Panc1 (cell line): ENCODE measurements at regions not wholly inside any gene's neighbourhood (a gene's known extent, or its start where the extent isn't known, plus 50 kb on each side); places are given as distances from the start of the nearest gene placed in this dataset.

Experiments used
- ATAC-seq: fragments of 200-7000 bp; cut with Tn5 transposase; 2 replicates; pipeline ENCODE4 v1.9.1; 2020; ENCODE audit warnings: mild to moderate bottlenecking, moderate library complexity
- BruUV-seq: library from RNA; stranded (reverse); fragments of 400-500 nt; replicated peaks from 2 replicates; lab custom pipeline; 2021; lab: Mats Ljungman, UMichigan
- CTCF ChIA-PET: fragments of 300-600 bp; sonication (Branson Sonifier 250); formaldehyde crosslinking; loops from one replicate; lab custom pipeline; 2022; ENCODE audit warnings: antibody characterized with exemption; lab: Charles Lee
- POLR2A ChIA-PET: fragments of 300-600 bp; sonication (Branson Sonifier 250); formaldehyde crosslinking; loops from one replicate; lab custom pipeline; 2022; ENCODE audit warnings: antibody characterized with exemption; lab: Charles Lee
- DNase-seq: peaks from one replicate; pipeline ENCODE4 v3.0.0-alpha.2; 2010; ENCODE audit warnings: low read depth, low spot score
- H3K27ac ChIP-seq: 2 replicates; pipeline ENCODE4 v1.5.1; 2011; ENCODE audit warnings: mild to moderate bottlenecking, low read length, inconsistent platforms
- H3K27me3 ChIP-seq: fragments of 200-500 bp; sonication (Bioruptor generic); 2 replicates; pipeline ENCODE4 v1.6.0; 2014; ENCODE audit warnings: low read length, inconsistent platforms; ENCODE audit not compliant: control insufficient read depth, insufficient read depth
- H3K36me3 ChIP-seq: fragments of 200-500 bp; sonication (Bioruptor generic); 2 replicates; pipeline ENCODE4 v1.5.1; 2014; ENCODE audit warnings: inconsistent platforms, mild to moderate bottlenecking, low read length, moderate library complexity; ENCODE audit not compliant: control insufficient read depth, insufficient read depth
- H3K4me1 ChIP-seq: 2 replicates; pipeline ENCODE4 v1.5.1; 2011; ENCODE audit warnings: inconsistent platforms, mild to moderate bottlenecking, low read length, moderate library complexity; ENCODE audit not compliant: control insufficient read depth, insufficient read depth
- H3K4me3 ChIP-seq, 2 experiments: 2 replicates each; pipeline ENCODE4 v1.5.1; 2011 to 2012; ENCODE audit warnings: low read depth in 2 of 2, low read length in 2 of 2, mild to moderate bottlenecking in 2 of 2, inconsistent platforms in 1 of 2, moderate library complexity in 1 of 2
- H3K9me3 ChIP-seq: fragments of 200-500 bp; sonication (Bioruptor generic); 2 replicates; pipeline ENCODE4 v1.5.1; 2014; ENCODE audit warnings: low read depth, mild to moderate bottlenecking, inconsistent platforms, low read length, moderate library complexity; ENCODE audit not compliant: control insufficient read depth, insufficient read depth
- CTCF ChIP-seq: fragments of 450-650 bp; IDR thresholded peaks from 2 replicates; pipeline ENCODE4 v1.5.1; 2017; ENCODE audit warnings: mild to moderate bottlenecking
- POLR2AphosphoS5 ChIP-seq: IDR thresholded peaks from 2 replicates; pipeline ENCODE4 v1.6.1; 2012; ENCODE audit warnings: mild to moderate bottlenecking, low read depth, low read length, moderate library complexity
- REST ChIP-seq, 2 experiments: IDR thresholded peaks; 2 replicates each; pipeline ENCODE4 v1.6.1; 2011 to 2012; ENCODE audit warnings: low read depth in 2 of 2, control low read depth in 1 of 2, low read length in 1 of 2, mild to moderate bottlenecking in 1 of 2, moderate library complexity in 1 of 2; ENCODE audit not compliant: insufficient read depth in 1 of 2
- SIN3A ChIP-seq: IDR thresholded peaks from 2 replicates; pipeline ENCODE4 v1.6.1; 2012; ENCODE audit warnings: low read depth, mild to moderate bottlenecking, low read length, moderate library complexity, borderline replicate concordance; ENCODE audit not compliant: insufficient read depth
- TCF7L2 ChIP-seq: IDR thresholded peaks from 2 replicates; pipeline ENCODE4 v1.6.1; 2011; ENCODE audit warnings: mild to moderate bottlenecking, low read depth, low read length, inconsistent platforms
- in situ Hi-C: cut with HindIII; loops from 2 replicates; pipeline ENCODE4 v1.10.0; 2016; ENCODE audit warnings: low sequenced_read_pairs, low pct_unique_long_range_greater_than_20kb
- intact Hi-C: fragments of 100-400 bp; cut with micrococcal nuclease; formaldehyde crosslinking; loops from one replicate; pipeline ENCODE4 v1.10.0; 2022; ENCODE audit not compliant: unreplicated experiment

GRCh38 chr1:229987953-229988352, 79.1 kb upstream of the GALNT2 start:
- CTCF ChIA-PET, result no interaction called here
- Histone ChIP-seq H3K4me1 (no peaks in the 10 kb centered on the region), H3K9me3 (no peaks in the 10 kb centered on the region), H3K4me3 (no peak overlapping the region), H3K27ac (no peak overlapping the region), H3K27me3 (no peaks in the 10 kb centered on the region; the same call in 1 of the 2 replicates), H3K36me3 (no peaks in the 10 kb centered on the region)
- DNase-seq, result no peak
- no peak for TF ChIP-seq REST (IDR thresholded peaks at IDR 0.05; ENCODE audit: insufficient read depth in 1 of 2, low read depth in 2 of 2, low read length in 1 of 2)
- TF ChIP-seq TCF7L2, result no peak
- no peak for TF ChIP-seq SIN3A
- no peak for TF ChIP-seq POLR2AphosphoS5
- TF ChIP-seq CTCF, result no peak
- POLR2A ChIA-PET, result no interaction called here
- no TSS peak for BruUV-seq
- in situ Hi-C loops, result no loop called here
- intact Hi-C loops, result no loop called here
- ATAC-seq, result no peak

GRCh38 chr1:229988534-229988933, 78.5 kb upstream of the GALNT2 start:
- Histone ChIP-seq H3K27me3 (no peaks in the 10 kb centered on the region; the same call in 1 of the 2 replicates), H3K27ac (no peak overlapping the region), H3K9me3 (no peaks in the 10 kb centered on the region), H3K36me3 (no peaks in the 10 kb centered on the region), H3K4me1 (no peaks in the 10 kb centered on the region), H3K4me3 (no peak overlapping the region)
- ChIA-PET CTCF (no interaction called here), POLR2A (no interaction called here)
- intact Hi-C loops (no loop called here), in situ Hi-C loops (no loop called here)
- BruUV-seq, result no TSS peak
- ATAC-seq (no peak), DNase-seq (no peak)
- no peak for TF ChIP-seq CTCF
- no peak for TF ChIP-seq SIN3A
- TF ChIP-seq TCF7L2, result no peak
- TF ChIP-seq REST (IDR thresholded peaks at IDR 0.05; ENCODE audit: insufficient read depth in 1 of 2, low read depth in 2 of 2, low read length in 1 of 2), result no peak
- TF ChIP-seq POLR2AphosphoS5, result no peak
